Osteocyte (in vitro differentiated cells): ENCODE measurements at regions not wholly inside any gene's neighbourhood (a gene's known extent, or its start where the extent isn't known, plus 50 kb on each side); places are given as distances from the start of the nearest gene placed in this dataset.

Source experiments
- DNase-seq: peaks from one replicate; pipeline ENCODE4 v3.0.0; 2021; ENCODE audit warnings: mixed read lengths; ENCODE audit not compliant: unreplicated experiment; ENCODE audit errors: extremely low spot score
- H3K27ac Mint-ChIP-seq: one replicate; pipeline ENCODE4 v1.8.0; 2021; ENCODE audit warnings: mild to moderate bottlenecking, mixed read lengths; ENCODE audit not compliant: unreplicated experiment
- H3K27me3 Mint-ChIP-seq: one replicate; pipeline ENCODE4 v1.8.0; 2021; ENCODE audit warnings: mixed read lengths; ENCODE audit not compliant: unreplicated experiment
- H3K36me3 Mint-ChIP-seq: one replicate; pipeline ENCODE4 v1.8.0; 2021; ENCODE audit warnings: mixed read lengths; ENCODE audit not compliant: unreplicated experiment
- H3K4me1 Mint-ChIP-seq: one replicate; pipeline ENCODE4 v1.8.0; 2021; ENCODE audit warnings: mixed read lengths; ENCODE audit not compliant: unreplicated experiment
- H3K4me3 Mint-ChIP-seq: one replicate; pipeline ENCODE4 v1.8.0; 2021; ENCODE audit warnings: mild to moderate bottlenecking, moderate library complexity, mixed read lengths; ENCODE audit not compliant: unreplicated experiment
- H3K9me3 Mint-ChIP-seq: one replicate; pipeline ENCODE4 v1.8.0; 2021; ENCODE audit warnings: mixed read lengths; ENCODE audit not compliant: unreplicated experiment
- TF ChIP-seq, protein P1 (sequence below): fragments of 200-600 bp; sonication (generic); IDR thresholded peaks from 2 replicates; pipeline ENCODE4 v1.5.0; 2021; ENCODE audit warnings: antibody characterized with exemption, mild to moderate bottlenecking, moderate library complexity

DNA sequence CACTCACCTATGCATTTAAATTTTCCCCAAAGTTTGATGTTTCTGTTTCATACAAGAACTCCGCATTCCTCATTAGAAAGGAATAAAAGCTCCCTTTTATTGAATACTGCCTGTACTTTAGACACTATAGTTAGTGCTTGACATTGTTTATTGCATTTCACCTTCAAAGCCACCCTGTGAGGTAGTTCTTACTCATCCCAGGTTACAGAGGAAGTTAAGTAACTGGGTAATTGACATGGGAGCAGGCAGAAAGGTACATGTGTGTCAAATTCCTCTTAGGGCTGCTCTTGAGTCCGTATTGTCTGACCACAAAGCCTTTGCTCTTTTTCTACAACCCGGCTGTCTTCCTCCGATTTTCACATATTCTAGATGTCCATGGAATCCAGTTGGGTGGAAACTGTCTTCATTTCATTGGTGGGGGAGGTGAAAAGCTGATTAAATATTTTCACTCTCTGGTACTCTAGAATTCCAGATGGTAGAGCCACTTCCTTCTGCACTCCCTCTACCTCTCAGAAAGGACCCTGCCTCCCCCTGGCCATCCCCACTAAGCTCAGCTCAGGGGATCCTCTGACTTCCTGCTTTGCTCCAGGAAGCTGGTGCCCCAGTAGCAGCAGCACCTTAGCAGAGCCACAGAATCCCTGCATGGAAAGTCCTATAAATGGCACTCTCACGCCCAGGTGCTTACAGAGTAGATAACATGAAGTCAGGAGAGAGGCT, 319.2 kb downstream of the LRATD1 start:
- DNase-seq: no peak
- Mint-ChIP-seq H3K36me3 (no peaks in the 10 kb centered on the region), H3K9me3 (peaks cover 6% of the 10 kb centered on the region), H3K27ac (no peak overlapping the region), H3K27me3 (no peaks in the 10 kb centered on the region), H3K4me3 (no peak overlapping the region), H3K4me1 (no peaks in the 10 kb centered on the region)
- TF ChIP-seq, protein P1, sequence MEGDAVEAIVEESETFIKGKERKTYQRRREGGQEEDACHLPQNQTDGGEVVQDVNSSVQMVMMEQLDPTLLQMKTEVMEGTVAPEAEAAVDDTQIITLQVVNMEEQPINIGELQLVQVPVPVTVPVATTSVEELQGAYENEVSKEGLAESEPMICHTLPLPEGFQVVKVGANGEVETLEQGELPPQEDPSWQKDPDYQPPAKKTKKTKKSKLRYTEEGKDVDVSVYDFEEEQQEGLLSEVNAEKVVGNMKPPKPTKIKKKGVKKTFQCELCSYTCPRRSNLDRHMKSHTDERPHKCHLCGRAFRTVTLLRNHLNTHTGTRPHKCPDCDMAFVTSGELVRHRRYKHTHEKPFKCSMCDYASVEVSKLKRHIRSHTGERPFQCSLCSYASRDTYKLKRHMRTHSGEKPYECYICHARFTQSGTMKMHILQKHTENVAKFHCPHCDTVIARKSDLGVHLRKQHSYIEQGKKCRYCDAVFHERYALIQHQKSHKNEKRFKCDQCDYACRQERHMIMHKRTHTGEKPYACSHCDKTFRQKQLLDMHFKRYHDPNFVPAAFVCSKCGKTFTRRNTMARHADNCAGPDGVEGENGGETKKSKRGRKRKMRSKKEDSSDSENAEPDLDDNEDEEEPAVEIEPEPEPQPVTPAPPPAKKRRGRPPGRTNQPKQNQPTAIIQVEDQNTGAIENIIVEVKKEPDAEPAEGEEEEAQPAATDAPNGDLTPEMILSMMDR: no peak

DNA sequence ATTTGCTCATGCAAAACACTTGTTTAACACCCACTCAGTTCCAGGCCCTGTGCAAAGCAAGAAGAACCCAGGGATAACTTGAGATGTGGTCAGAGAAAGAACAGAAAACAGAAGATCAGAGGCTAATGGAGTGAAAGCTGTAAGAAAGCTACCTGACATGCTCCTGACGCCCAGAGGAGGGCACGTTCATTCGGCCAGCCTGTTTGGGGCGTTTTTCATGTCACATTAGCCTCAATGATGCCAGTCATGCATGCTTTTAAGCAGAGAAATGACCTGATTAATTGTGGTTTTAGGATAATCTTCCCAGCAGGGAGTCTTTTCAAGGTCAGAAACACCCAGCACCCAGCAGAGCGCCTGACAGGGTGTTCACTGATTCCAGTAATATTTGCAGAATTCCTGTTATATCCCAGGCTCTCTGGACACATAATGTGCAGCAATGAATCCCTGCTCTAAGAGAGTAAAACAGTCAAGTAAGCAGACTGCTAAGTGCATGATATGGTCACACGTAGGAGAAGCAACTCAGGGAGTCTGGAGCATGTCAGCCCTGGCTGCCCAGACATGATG, 320.0 kb downstream of the LRATD1 start:
- Mint-ChIP-seq H3K9me3 (peaks cover 6% of the 10 kb centered on the region), H3K27me3 (no peaks in the 10 kb centered on the region)
- TF ChIP-seq, protein P1: no peak

DNA sequence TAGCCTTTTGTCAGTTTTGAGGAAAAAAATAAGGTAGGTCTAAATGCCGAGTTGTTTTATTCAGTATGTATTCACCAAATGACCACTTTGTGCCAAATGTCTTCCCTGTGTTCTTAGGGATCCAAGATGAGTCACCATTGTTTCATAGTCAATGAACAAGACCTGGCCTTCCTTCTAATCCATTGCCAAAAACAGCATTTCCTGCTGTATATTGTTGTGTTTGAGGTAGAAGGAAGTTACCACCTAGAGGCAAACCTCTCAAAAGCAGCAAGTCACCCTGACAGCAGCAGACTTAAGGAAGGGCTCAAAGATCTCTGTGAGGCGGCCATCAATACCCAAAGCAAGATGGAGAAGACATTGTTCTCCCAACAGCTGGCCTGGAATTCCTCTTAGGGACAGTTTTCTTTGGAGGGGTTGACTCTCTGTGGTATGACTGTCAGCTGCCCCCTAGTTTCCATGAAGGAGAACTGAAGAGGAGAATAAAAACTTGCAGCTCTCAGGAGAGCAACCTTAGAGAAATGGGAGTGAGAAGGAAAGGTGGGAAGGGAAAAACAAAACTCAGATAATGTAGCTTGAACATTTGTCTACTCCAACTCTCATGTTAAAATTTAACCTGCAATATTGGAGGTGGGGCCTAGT, 328.3 kb downstream of the LRATD1 start:
- Mint-ChIP-seq H3K9me3 (peaks cover 9% of the 10 kb centered on the region), H3K27ac (no peak overlapping the region), H3K36me3 (no peaks in the 10 kb centered on the region), H3K4me3 (no peak overlapping the region), H3K4me1 (no peaks in the 10 kb centered on the region), H3K27me3 (peaks cover 1% of the 10 kb centered on the region)
- TF ChIP-seq, protein P1: no peak
- DNase-seq: no peak

More for the DNA sequence above, 320.0 kb downstream of the LRATD1 start:
- no peaks in the 10 kb centered on the region for H3K4me1 Mint-ChIP-seq
- no peak overlapping the region for H3K27ac Mint-ChIP-seq
- DNase-seq: no peak
- H3K4me3 Mint-ChIP-seq: no peak overlapping the region
- no peaks in the 10 kb centered on the region for H3K36me3 Mint-ChIP-seq

DNA sequence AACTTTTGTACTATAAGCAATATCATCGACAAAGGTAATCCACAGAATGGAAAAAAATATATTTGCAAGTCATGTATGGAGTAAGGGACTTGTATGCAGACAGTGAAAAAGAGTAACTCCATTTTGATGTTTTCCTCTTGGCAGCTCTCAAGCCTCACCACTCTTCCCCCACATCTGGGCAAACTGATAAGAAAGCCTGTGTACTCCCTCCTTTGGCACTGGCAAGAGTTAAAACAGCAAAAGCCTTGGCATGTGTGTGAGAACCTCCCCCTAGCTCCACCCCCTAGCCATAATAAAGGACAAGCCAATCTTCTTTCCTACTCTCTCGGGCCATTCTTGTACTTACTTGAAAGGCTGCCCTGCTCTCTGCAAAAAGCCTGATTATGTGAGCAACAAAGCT, 335.2 kb downstream of the LRATD1 start:
- Mint-ChIP-seq H3K27me3 (peaks cover 4% of the 10 kb centered on the region), H3K4me1 (no peaks in the 10 kb centered on the region), H3K27ac (no peak overlapping the region), H3K9me3 (no peaks in the 10 kb centered on the region), H3K36me3 (no peaks in the 10 kb centered on the region), H3K4me3 (no peak overlapping the region)
- TF ChIP-seq, protein P1: no peak
- no peak for DNase-seq

DNA sequence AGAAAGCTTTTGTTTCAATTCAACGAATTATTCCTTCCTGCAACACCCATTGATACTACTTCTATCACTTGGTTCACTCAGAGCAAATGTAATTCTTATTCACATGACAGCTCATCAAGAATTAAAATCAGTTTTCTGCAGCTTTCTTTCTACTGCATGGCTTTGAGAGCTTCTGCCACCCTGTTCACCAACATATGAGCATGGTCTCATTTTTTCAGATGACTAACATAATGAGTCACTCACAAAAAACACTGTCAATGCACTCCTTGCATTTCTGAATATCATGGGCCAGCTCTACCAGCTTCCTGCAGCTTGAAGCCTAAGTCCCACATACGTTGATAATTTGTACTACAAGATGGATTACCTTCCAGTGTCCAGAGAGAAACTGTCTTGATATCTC, 342.9 kb downstream of the LRATD1 start:
- H3K4me1 Mint-ChIP-seq: no peaks in the 10 kb centered on the region
- H3K36me3 Mint-ChIP-seq: no peaks in the 10 kb centered on the region
- H3K27ac Mint-ChIP-seq: no peak overlapping the region
- no peak for DNase-seq
- no peak overlapping the region for H3K4me3 Mint-ChIP-seq
- TF ChIP-seq, protein P1: no peak
- H3K9me3 Mint-ChIP-seq: no peaks in the 10 kb centered on the region
- H3K27me3 Mint-ChIP-seq: no peaks in the 10 kb centered on the region
